NT2/D1 (cell line): ENCODE measurements at regions not wholly inside any gene's neighbourhood (a gene's known extent, or its start where the extent isn't known, plus 50 kb on each side); places are given as distances from the start of the nearest gene placed in this dataset.
"Not testable (repeated sequence)": the region's sequence is repeated elsewhere in the genome, so short reads cannot be mapped to it uniquely, and the experiment has no call there.

Experiments
- YY1 ChIP-seq: IDR thresholded peaks from 2 replicates; pipeline ENCODE4 v1.6.1; 2011; ENCODE audit not compliant: insufficient read length, insufficient read depth
- ZNF274 ChIP-seq: IDR thresholded peaks from 2 replicates; pipeline ENCODE4 v1.6.1; 2011; ENCODE audit warnings: mild to moderate bottlenecking, low read depth, low read length

- not testable (repeated sequence) for TF ChIP-seq YY1, ZNF274
Measured at GRCh38 chr1:143854069-143854468, 117.7 kb downstream of the FAM72C start.
